ENCODE measurements at regions not wholly inside any gene's neighbourhood (a gene's known extent, or its start where the extent isn't known, plus 50 kb on each side); places are given as distances from the start of the nearest gene placed in this dataset.

GRCh38 chr3:111336511-111336910 is 205.5 kb upstream of the CD96 start:
- Histone ChIP-seq H3K9me3 (ENCODE audit: control insufficient read depth in 2 of 2, low read length in 2 of 2) (no peaks in the 10 kb centered on the region), H3K36me3 (ENCODE audit: control insufficient read depth in 2 of 2, insufficient read depth in 2 of 2, low read length in 2 of 2) (no peaks in the 10 kb centered on the region)

GRCh38 chr3:111338059-111338698 is 203.8 kb upstream of the CD96 start:
- Histone ChIP-seq H3K27me3 (ENCODE audit: control insufficient read depth in 2 of 2, insufficient read depth in 2 of 2, low read length in 2 of 2) (no peaks in the 10 kb centered on the region), H3K27ac (ENCODE audit: low read depth in 2 of 2, low read length in 2 of 2) (no peak overlapping the region), H3K4me1 (ENCODE audit: control insufficient read depth in 2 of 2, insufficient read depth in 2 of 2, low read length in 2 of 2) (no peaks in the 10 kb centered on the region), H3K9me3 (ENCODE audit: control insufficient read depth in 2 of 2, low read length in 2 of 2) (no peaks in the 10 kb centered on the region), H3K4me3 (ENCODE audit: low read length in 2 of 2) (no peak overlapping the region), H3K36me3 (ENCODE audit: control insufficient read depth in 2 of 2, insufficient read depth in 2 of 2, low read length in 2 of 2) (no peaks in the 10 kb centered on the region), H3K9ac (ENCODE audit: low read depth in 1 of 2, low read length in 2 of 2) (no peak overlapping the region)

More at GRCh38 chr3:111336511-111336910, 205.5 kb upstream of the CD96 start:
- H3K27ac ChIP-seq (ENCODE audit: low read depth in 2 of 2, low read length in 2 of 2) = no peak overlapping the region
- H3K27me3 ChIP-seq (ENCODE audit: control insufficient read depth in 2 of 2, insufficient read depth in 2 of 2, low read length in 2 of 2) = no peaks in the 10 kb centered on the region
- H3K9ac ChIP-seq (ENCODE audit: low read depth in 1 of 2, low read length in 2 of 2) = no peak overlapping the region
- H3K4me1 ChIP-seq (ENCODE audit: control insufficient read depth in 2 of 2, insufficient read depth in 2 of 2, low read length in 2 of 2) = no peaks in the 10 kb centered on the region
- H3K4me3 ChIP-seq (ENCODE audit: low read length in 2 of 2) = no peak overlapping the region

GRCh38 chr3:111339017-111339416 is 203.0 kb upstream of the CD96 start:
- no peaks in the 10 kb centered on the region for H3K4me1 ChIP-seq (ENCODE audit: control insufficient read depth in 2 of 2, insufficient read depth in 2 of 2, low read length in 2 of 2)
- H3K4me3 ChIP-seq (ENCODE audit: low read length in 2 of 2) = no peak overlapping the region

GRCh38 chr3:111351334-111351733 is 190.7 kb upstream of the CD96 start:
- Histone ChIP-seq H3K27ac (ENCODE audit: low read depth in 2 of 2, low read length in 2 of 2) (no peak overlapping the region), H3K9me3 (ENCODE audit: control insufficient read depth in 2 of 2, low read length in 2 of 2) (no peaks in the 10 kb centered on the region), H3K36me3 (ENCODE audit: control insufficient read depth in 2 of 2, insufficient read depth in 2 of 2, low read length in 2 of 2) (no peaks in the 10 kb centered on the region), H3K9ac (ENCODE audit: low read depth in 1 of 2, low read length in 2 of 2) (no peak overlapping the region), H3K4me1 (ENCODE audit: control insufficient read depth in 2 of 2, insufficient read depth in 2 of 2, low read length in 2 of 2) (no peaks in the 10 kb centered on the region), H3K27me3 (ENCODE audit: control insufficient read depth in 2 of 2, insufficient read depth in 2 of 2, low read length in 2 of 2) (no peaks in the 10 kb centered on the region), H3K4me3 (ENCODE audit: low read length in 2 of 2) (no peak overlapping the region)

More at GRCh38 chr3:111339017-111339416, 203.0 kb upstream of the CD96 start:
- Histone ChIP-seq H3K27ac (ENCODE audit: low read depth in 2 of 2, low read length in 2 of 2) (no peak overlapping the region), H3K27me3 (ENCODE audit: control insufficient read depth in 2 of 2, insufficient read depth in 2 of 2, low read length in 2 of 2) (no peaks in the 10 kb centered on the region), H3K9ac (ENCODE audit: low read depth in 1 of 2, low read length in 2 of 2) (no peak overlapping the region), H3K9me3 (ENCODE audit: control insufficient read depth in 2 of 2, low read length in 2 of 2) (no peaks in the 10 kb centered on the region), H3K36me3 (ENCODE audit: control insufficient read depth in 2 of 2, insufficient read depth in 2 of 2, low read length in 2 of 2) (no peaks in the 10 kb centered on the region)

GRCh38 chr3:111352585-111352984 is 189.4 kb upstream of the CD96 start:
- Histone ChIP-seq H3K27me3 (ENCODE audit: control insufficient read depth in 2 of 2, insufficient read depth in 2 of 2, low read length in 2 of 2) (no peaks in the 10 kb centered on the region), H3K9me3 (ENCODE audit: control insufficient read depth in 2 of 2, low read length in 2 of 2) (no peaks in the 10 kb centered on the region), H3K36me3 (ENCODE audit: control insufficient read depth in 2 of 2, insufficient read depth in 2 of 2, low read length in 2 of 2) (no peaks in the 10 kb centered on the region), H3K4me1 (ENCODE audit: control insufficient read depth in 2 of 2, insufficient read depth in 2 of 2, low read length in 2 of 2) (no peaks in the 10 kb centered on the region), H3K4me3 (ENCODE audit: low read length in 2 of 2) (no peak overlapping the region), H3K27ac (ENCODE audit: low read depth in 2 of 2, low read length in 2 of 2) (no peak overlapping the region), H3K9ac (ENCODE audit: low read depth in 1 of 2, low read length in 2 of 2) (no peak overlapping the region)

- H3K36me3 ChIP-seq (ENCODE audit: control insufficient read depth in 2 of 2, insufficient read depth in 2 of 2, low read length in 2 of 2) = no peaks in the 10 kb centered on the region
- no peaks in the 10 kb centered on the region for H3K27me3 ChIP-seq (ENCODE audit: control insufficient read depth in 2 of 2, insufficient read depth in 2 of 2, low read length in 2 of 2)
- H3K27ac ChIP-seq (ENCODE audit: low read depth in 2 of 2, low read length in 2 of 2) = no peak overlapping the region
- H3K9me3 ChIP-seq (ENCODE audit: control insufficient read depth in 2 of 2, low read length in 2 of 2) = no peaks in the 10 kb centered on the region
- H3K9ac ChIP-seq (ENCODE audit: low read depth in 1 of 2, low read length in 2 of 2) = no peak overlapping the region
- no peaks in the 10 kb centered on the region for H3K4me1 ChIP-seq (ENCODE audit: control insufficient read depth in 2 of 2, insufficient read depth in 2 of 2, low read length in 2 of 2)
- no peak overlapping the region for H3K4me3 ChIP-seq (ENCODE audit: low read length in 2 of 2)
Measured at GRCh38 chr3:111359261-111360030, 182.6 kb upstream of the CD96 start.

- H3K9ac ChIP-seq (ENCODE audit: low read depth in 1 of 2, low read length in 2 of 2) = no peak overlapping the region
- H3K27me3 ChIP-seq (ENCODE audit: control insufficient read depth in 2 of 2, insufficient read depth in 2 of 2, low read length in 2 of 2) = no peaks in the 10 kb centered on the region
Measured at GRCh38 chr3:111362381-111363009, 179.5 kb upstream of the CD96 start.

GRCh38 chr3:111366515-111366914 is 175.5 kb upstream of the CD96 start:
- H3K4me3 ChIP-seq (ENCODE audit: low read length in 2 of 2) = no peak overlapping the region
- H3K27me3 ChIP-seq (ENCODE audit: control insufficient read depth in 2 of 2, insufficient read depth in 2 of 2, low read length in 2 of 2) = no peaks in the 10 kb centered on the region
- no peaks in the 10 kb centered on the region for H3K36me3 ChIP-seq (ENCODE audit: control insufficient read depth in 2 of 2, insufficient read depth in 2 of 2, low read length in 2 of 2)
- H3K9me3 ChIP-seq (ENCODE audit: control insufficient read depth in 2 of 2, low read length in 2 of 2) = peaks cover 0 to under 1% of the 10 kb centered on the region in 2 donors
- H3K9ac ChIP-seq (ENCODE audit: low read depth in 1 of 2, low read length in 2 of 2) = no peak overlapping the region
- H3K27ac ChIP-seq (ENCODE audit: low read depth in 2 of 2, low read length in 2 of 2) = no peak overlapping the region
- H3K4me1 ChIP-seq (ENCODE audit: control insufficient read depth in 2 of 2, insufficient read depth in 2 of 2, low read length in 2 of 2) = no peaks in the 10 kb centered on the region

More at GRCh38 chr3:111362381-111363009, 179.5 kb upstream of the CD96 start:
- H3K9me3 ChIP-seq (ENCODE audit: control insufficient read depth in 2 of 2, low read length in 2 of 2) = no peaks in the 10 kb centered on the region
- no peaks in the 10 kb centered on the region for H3K36me3 ChIP-seq (ENCODE audit: control insufficient read depth in 2 of 2, insufficient read depth in 2 of 2, low read length in 2 of 2)
- no peak overlapping the region for H3K27ac ChIP-seq (ENCODE audit: low read depth in 2 of 2, low read length in 2 of 2)
- H3K4me3 ChIP-seq (ENCODE audit: low read length in 2 of 2) = no peak overlapping the region
- no peaks in the 10 kb centered on the region for H3K4me1 ChIP-seq (ENCODE audit: control insufficient read depth in 2 of 2, insufficient read depth in 2 of 2, low read length in 2 of 2)

GRCh38 chr3:111368056-111368455 is 173.9 kb upstream of the CD96 start:
- no peaks in the 10 kb centered on the region for H3K27me3 ChIP-seq (ENCODE audit: control insufficient read depth in 2 of 2, insufficient read depth in 2 of 2, low read length in 2 of 2)
- no peak overlapping the region for H3K9ac ChIP-seq (ENCODE audit: low read depth in 1 of 2, low read length in 2 of 2)
- H3K36me3 ChIP-seq (ENCODE audit: control insufficient read depth in 2 of 2, insufficient read depth in 2 of 2, low read length in 2 of 2) = no peaks in the 10 kb centered on the region
- H3K4me1 ChIP-seq (ENCODE audit: control insufficient read depth in 2 of 2, insufficient read depth in 2 of 2, low read length in 2 of 2) = no peaks in the 10 kb centered on the region
- no peak overlapping the region for H3K27ac ChIP-seq (ENCODE audit: low read depth in 2 of 2, low read length in 2 of 2)
- peaks cover 0 to 5% of the 10 kb centered on the region in 2 donors for H3K9me3 ChIP-seq (ENCODE audit: control insufficient read depth in 2 of 2, low read length in 2 of 2)
- H3K4me3 ChIP-seq (ENCODE audit: low read length in 2 of 2) = no peak overlapping the region

- Histone ChIP-seq H3K9me3 (ENCODE audit: control insufficient read depth in 2 of 2, low read length in 2 of 2) (peaks cover 0 to 5% of the 10 kb centered on the region in 2 donors), H3K9ac (ENCODE audit: low read depth in 1 of 2, low read length in 2 of 2) (no peak overlapping the region), H3K4me1 (ENCODE audit: control insufficient read depth in 2 of 2, insufficient read depth in 2 of 2, low read length in 2 of 2) (no peaks in the 10 kb centered on the region), H3K27me3 (ENCODE audit: control insufficient read depth in 2 of 2, insufficient read depth in 2 of 2, low read length in 2 of 2) (no peaks in the 10 kb centered on the region), H3K36me3 (ENCODE audit: control insufficient read depth in 2 of 2, insufficient read depth in 2 of 2, low read length in 2 of 2) (no peaks in the 10 kb centered on the region), H3K27ac (ENCODE audit: low read depth in 2 of 2, low read length in 2 of 2) (no peak overlapping the region), H3K4me3 (ENCODE audit: low read length in 2 of 2) (no peak overlapping the region)
Measured at GRCh38 chr3:111369958-111370357, 172.0 kb upstream of the CD96 start.

All from mucosa of rectum (tissue), 2 donors.